Ishikawa (cell line): ENCODE measurements at regions not wholly inside any gene's neighbourhood (a gene's known extent, or its start where the extent isn't known, plus 50 kb on each side); places are given as distances from the start of the nearest gene placed in this dataset.

Experiments
- CEBPB ChIP-seq: IDR thresholded peaks from 2 replicates; pipeline ENCODE4 v1.6.1; 2012
- CREB1 ChIP-seq: IDR thresholded peaks from 2 replicates; pipeline ENCODE4 v1.6.1; 2012; ENCODE audit warnings: low read depth
- EGR1 ChIP-seq: IDR thresholded peaks from 2 replicates; pipeline ENCODE4 v1.6.1; 2012
- EP300 ChIP-seq: IDR thresholded peaks from 2 replicates; pipeline ENCODE4 v1.6.1; 2012; ENCODE audit warnings: borderline replicate concordance
- FOXM1 ChIP-seq: IDR thresholded peaks from 2 replicates; pipeline ENCODE4 v1.6.1; 2012; ENCODE audit warnings: low read depth, borderline replicate concordance
- MAX ChIP-seq: IDR thresholded peaks from 2 replicates; pipeline ENCODE4 v1.6.1; 2012
- NFIC ChIP-seq: IDR thresholded peaks from 2 replicates; pipeline ENCODE4 v1.6.1; 2012
- RAD21 ChIP-seq: IDR thresholded peaks from 2 replicates; pipeline ENCODE4 v1.6.1; 2012; ENCODE audit warnings: low read depth
- REST ChIP-seq: IDR thresholded peaks from 2 replicates; pipeline ENCODE4 v1.6.1; 2012; ENCODE audit warnings: low read depth, mild to moderate bottlenecking
- TAF1 ChIP-seq: IDR thresholded peaks from 2 replicates; pipeline ENCODE4 v1.6.1; 2012; ENCODE audit warnings: low read depth, mild to moderate bottlenecking
- TCF12 ChIP-seq: IDR thresholded peaks from 2 replicates; pipeline ENCODE4 v1.6.1; 2012; ENCODE audit warnings: low read depth
- TEAD4 ChIP-seq: IDR thresholded peaks from 2 replicates; pipeline ENCODE4 v1.6.1; 2012
- USF1 ChIP-seq: IDR thresholded peaks from 2 replicates; pipeline ENCODE4 v1.6.1; 2012
- YY1 ChIP-seq: IDR thresholded peaks from 2 replicates; pipeline ENCODE4 v1.6.1; 2012; ENCODE audit warnings: low read depth
- ZBTB7A ChIP-seq: IDR thresholded peaks from 2 replicates; pipeline ENCODE4 v1.6.1; 2012; ENCODE audit warnings: low read depth

- no peak for TF ChIP-seq NFIC
- no peak for TF ChIP-seq TEAD4
- no peak for TF ChIP-seq CEBPB
- no peak for TF ChIP-seq CREB1
- TF ChIP-seq REST, result no peak
- no peak for TF ChIP-seq EP300
- TF ChIP-seq FOXM1, result no peak
- TF ChIP-seq YY1, result no peak
- no peak for TF ChIP-seq TCF12
- no peak for TF ChIP-seq ZBTB7A
- TF ChIP-seq TAF1, result no peak
- no peak for TF ChIP-seq RAD21
- TF ChIP-seq USF1, result no peak
- no peak for TF ChIP-seq EGR1
- TF ChIP-seq MAX, result no peak
These were observed 120.8 kb downstream of the RPL22L1 start for GRCh38 chr3:170749185-170749584.

- TF ChIP-seq CREB1 (no peak), YY1 (no peak), TCF12 (no peak), USF1 (no peak), FOXM1 (no peak), TAF1 (no peak), REST (no peak), RAD21 (no peak), ZBTB7A (no peak), MAX (no peak), TEAD4 (no peak), NFIC (no peak), EGR1 (no peak), CEBPB (no peak), EP300 (no peak)
These were observed 123.6 kb downstream of the RPL22L1 start for GRCh38 chr3:170746175-170746942.

GRCh38 chr3:170745211-170745718 is 124.7 kb downstream of the RPL22L1 start:
- TF ChIP-seq USF1, result no peak
- no peak; the same call in 1 of the 2 replicates for TF ChIP-seq RAD21
- TF ChIP-seq NFIC, result peak; percentile 67
- no peak for TF ChIP-seq CREB1
- TF ChIP-seq REST, result no peak
- no peak for TF ChIP-seq YY1
- TF ChIP-seq CEBPB, result no peak
- TF ChIP-seq EP300, result peak; percentile 74; the same call in 1 of the 2 replicates
- TF ChIP-seq EGR1, result no peak
- TF ChIP-seq TCF12, result peak; percentile 73
- TF ChIP-seq ZBTB7A, result no peak
- TF ChIP-seq MAX, result 0 out of 2 replicates have a peak, but pooled peaks have one; percentile 27
- peak; percentile 59; the same call in 1 of the 2 replicates for TF ChIP-seq FOXM1
- no peak for TF ChIP-seq TAF1
- TF ChIP-seq TEAD4, result peak; percentile 99
